Smooth muscle cell (in vitro differentiated cells): ENCODE measurements at regions not wholly inside any gene's neighbourhood (a gene's known extent, or its start where the extent isn't known, plus 50 kb on each side); places are given as distances from the start of the nearest gene placed in this dataset.

Experiments
- DNase-seq: peaks from one replicate; lab custom pipeline; 2025; ENCODE audit not compliant: unreplicated experiment; lab: John Stamatoyannopoulos, UW
- H2AFZ ChIP-seq: fragments of 200-600 bp; sonication (generic); 2 replicates; pipeline ENCODE4 v1.6.0; 2016; ENCODE audit warnings: antibody characterized with exemption, low read depth, mild to moderate bottlenecking
- H3F3A ChIP-seq: fragments of 200-600 bp; sonication (generic); 2 replicates; pipeline ENCODE4 v1.6.0; 2017; ENCODE audit warnings: antibody characterized with exemption, low read depth
- H3K27ac ChIP-seq: fragments of 200-600 bp; sonication (generic); 2 replicates; pipeline ENCODE4 v1.5.1; 2016; ENCODE audit warnings: low read depth, mild to moderate bottlenecking
- H3K27me3 ChIP-seq: fragments of 200-600 bp; sonication (generic); 2 replicates; pipeline ENCODE4 v1.6.1; 2016; ENCODE audit warnings: low read depth, mild to moderate bottlenecking
- H3K36me3 ChIP-seq: fragments of 200-600 bp; sonication (generic); 2 replicates; pipeline ENCODE4 v1.5.1; 2016; ENCODE audit warnings: low read depth
- H3K4me1 ChIP-seq: fragments of 200-600 bp; sonication (generic); 2 replicates; pipeline ENCODE4 v1.5.1; 2016; ENCODE audit warnings: low read depth
- H3K4me2 ChIP-seq: fragments of 200-600 bp; sonication (generic); 2 replicates; pipeline ENCODE4 v1.6.0; 2016; ENCODE audit warnings: mild to moderate bottlenecking
- H3K4me3 ChIP-seq: fragments of 200-600 bp; sonication (generic); 2 replicates; pipeline ENCODE4 v1.5.1; 2016; ENCODE audit warnings: mild to moderate bottlenecking
- H3K79me2 ChIP-seq: fragments of 200-600 bp; sonication (generic); 2 replicates; pipeline ENCODE4 v1.6.0; 2016; ENCODE audit warnings: low read depth, mild to moderate bottlenecking
- H3K9ac ChIP-seq: fragments of 200-600 bp; sonication (generic); 2 replicates; pipeline ENCODE4 v1.6.0; 2016; ENCODE audit warnings: low read depth
- H3K9me3 ChIP-seq: fragments of 200-600 bp; sonication (generic); replicated peaks from 2 replicates; pipeline ENCODE4 v1.5.1; 2016; ENCODE audit warnings: low read depth
- H4K20me1 ChIP-seq: fragments of 200-600 bp; sonication (generic); 2 replicates; pipeline ENCODE4 v1.6.0; 2016; ENCODE audit warnings: low read depth
- CTCF ChIP-seq: fragments of 200-600 bp; sonication (generic); IDR thresholded peaks from 2 replicates; pipeline ENCODE4 v1.5.1; 2017; ENCODE audit warnings: borderline replicate concordance, mild to moderate bottlenecking, antibody characterized with exemption; ENCODE audit not compliant: insufficient read depth, poor library complexity, severe bottlenecking
- WGBS: methylation state at CpG from one replicate; pipeline ENCODE4 v1.1.7; 2016; ENCODE audit warnings: low lambda C conversion rate; 5-methylcytosine and 5-hydroxymethylcytosine counted together

- Histone ChIP-seq H3K4me2 (no peak overlapping the region), H3K4me3 (no peak overlapping the region), H3K4me1 (peaks cover 4% of the 10 kb centered on the region), H4K20me1 (no peaks in the 10 kb centered on the region), H3K36me3 (no peaks in the 10 kb centered on the region), H2AFZ (no peak overlapping the region), H3K79me2 (no peaks in the 10 kb centered on the region), H3F3A (no peaks in the 10 kb centered on the region), H3K27me3 (no peaks in the 10 kb centered on the region), H3K9ac (no peak overlapping the region), H3K27ac (no peak overlapping the region), H3K9me3 (no peaks in the 10 kb centered on the region)
- no peak for DNase-seq
- no peak for TF ChIP-seq CTCF
- WGBS: 86% methylated on average over 11 of the region's 11 CpGs
Observed at GRCh38 chr7:52026140-52026539, 709.5 kb upstream of the COBL start.

- Histone ChIP-seq H3K79me2 (no peaks in the 10 kb centered on the region), H3F3A (no peaks in the 10 kb centered on the region), H3K4me1 (no peaks in the 10 kb centered on the region), H3K9ac (no peak overlapping the region), H3K9me3 (no peaks in the 10 kb centered on the region), H3K4me2 (no peak overlapping the region), H3K4me3 (no peak overlapping the region), H2AFZ (no peak overlapping the region), H3K36me3 (no peaks in the 10 kb centered on the region), H4K20me1 (no peaks in the 10 kb centered on the region), H3K27ac (no peak overlapping the region), H3K27me3 (no peaks in the 10 kb centered on the region)
- DNase-seq: no peak
- 81% methylated on average over 3 of the region's 3 CpGs for WGBS
- TF ChIP-seq CTCF: no peak
Observed at GRCh38 chr7:52021343-52021742, 704.7 kb upstream of the COBL start.

GRCh38 chr7:52018680-52019054 lies 702.1 kb upstream of the COBL start:
- H3K27me3 ChIP-seq: no peaks in the 10 kb centered on the region
- H3K27ac ChIP-seq: no peak overlapping the region
- peak overlapping the region; percentile 29 for H2AFZ ChIP-seq
- no peaks in the 10 kb centered on the region for H3K79me2 ChIP-seq
- H3K9me3 ChIP-seq: no peaks in the 10 kb centered on the region
- DNase-seq: no peak
- H3K4me1 ChIP-seq: no peaks in the 10 kb centered on the region
- no peaks in the 10 kb centered on the region for H3F3A ChIP-seq
- no peaks in the 10 kb centered on the region for H4K20me1 ChIP-seq
- no peak for TF ChIP-seq CTCF
- no peak overlapping the region for H3K9ac ChIP-seq
- no peaks in the 10 kb centered on the region for H3K36me3 ChIP-seq
- H3K4me2 ChIP-seq: no peak overlapping the region
- no peak overlapping the region for H3K4me3 ChIP-seq
- WGBS: 81% methylated on average over 3 of the region's 3 CpGs

DNA sequence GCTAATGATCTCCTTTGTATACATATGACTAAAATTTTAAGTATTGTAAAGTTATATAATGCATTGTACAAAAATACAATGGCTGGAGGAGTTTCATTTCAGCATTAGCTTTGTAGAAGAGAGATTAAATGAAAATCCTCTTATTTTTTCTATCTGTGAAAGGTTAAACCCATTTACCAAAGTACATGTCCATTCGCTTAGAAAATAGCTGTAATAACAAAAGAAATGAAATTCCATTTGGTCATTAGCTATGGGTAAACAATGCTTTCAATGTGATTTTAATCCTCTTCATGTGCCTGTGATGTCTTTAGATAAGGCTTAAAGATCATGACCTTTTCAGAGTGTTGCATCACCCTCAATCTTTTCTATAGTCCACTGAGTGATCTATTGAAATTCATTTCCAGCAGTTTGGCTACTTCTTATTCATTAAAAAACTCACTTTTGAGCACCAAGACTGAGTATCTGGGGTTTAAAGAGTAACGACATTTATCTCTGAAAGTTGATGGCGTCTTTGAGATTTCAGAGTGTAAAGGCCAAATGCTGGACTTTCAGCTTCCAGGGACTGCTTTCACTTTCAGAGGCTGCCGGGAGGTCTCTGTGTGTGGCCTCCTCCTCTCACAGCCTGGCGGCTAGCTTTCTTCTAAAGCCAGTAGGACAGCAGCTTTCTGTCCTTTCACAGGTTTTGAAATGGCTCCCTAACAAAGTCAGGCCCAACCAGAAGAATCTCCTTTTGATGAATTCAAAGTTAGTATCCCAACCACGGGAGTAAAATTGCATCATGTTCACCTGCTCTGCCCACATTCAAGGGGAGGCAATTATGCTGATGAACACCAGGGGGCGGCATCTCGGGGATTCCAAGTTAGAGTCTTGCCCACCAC lies 701.4 kb upstream of the COBL start:
- Histone ChIP-seq H3K27me3 (no peaks in the 10 kb centered on the region), H2AFZ (peak overlapping the region; percentile 29), H3K4me3 (no peak overlapping the region), H3K4me1 (no peaks in the 10 kb centered on the region), H3K9me3 (no peaks in the 10 kb centered on the region), H3K9ac (no peak overlapping the region), H3K36me3 (no peaks in the 10 kb centered on the region), H3K79me2 (no peaks in the 10 kb centered on the region), H3K4me2 (peak overlapping the region; percentile 48), H3K27ac (no peak overlapping the region), H4K20me1 (no peaks in the 10 kb centered on the region), H3F3A (no peaks in the 10 kb centered on the region)
- 56% methylated on average over 8 of the region's 8 CpGs for WGBS
- DNase-seq: no peak
- TF ChIP-seq CTCF: peak; percentile 50
